A673 (cell line): ENCODE measurements at regions not wholly inside any gene's neighbourhood (a gene's known extent, or its start where the extent isn't known, plus 50 kb on each side); places are given as distances from the start of the nearest gene placed in this dataset.

ENCODE experiments used
- BruUV-seq: library from RNA; stranded (reverse); fragments of 400-500 nt; replicated peaks from 2 replicates; lab custom pipeline; 2021; lab: Mats Ljungman, UMichigan
- CTCF ChIA-PET: fragments of 300-600 bp; sonication (Branson Sonifier 250); formaldehyde crosslinking; loops from one replicate; lab custom pipeline; 2022; ENCODE audit warnings: antibody characterized with exemption; lab: Charles Lee
- POLR2A ChIA-PET: fragments of 300-600 bp; sonication (Branson Sonifier 250); formaldehyde crosslinking; loops from one replicate; lab custom pipeline; 2022; ENCODE audit warnings: antibody characterized with exemption; ENCODE audit not compliant: low non-redundant PET; lab: Charles Lee
- DNase-seq: peaks from one replicate; pipeline ENCODE4 v3.0.0-alpha.2; 2015; ENCODE audit warnings: low spot score
- H3K27ac ChIP-seq: fragments of 200-600 bp; sonication (generic); 2 replicates; pipeline ENCODE4 v1.5.1; 2016; ENCODE audit warnings: mixed run types, low read depth, mild to moderate bottlenecking, mixed read lengths, antibody characterized with exemption, low read length; ENCODE audit not compliant: poor library complexity, severe bottlenecking
- H3K27me3 ChIP-seq: fragments of 200-600 bp; sonication (generic); replicated peaks from 2 replicates; pipeline ENCODE4 v1.6.1; 2017; ENCODE audit warnings: mixed run types, low read depth, mild to moderate bottlenecking, mixed read lengths, antibody characterized with exemption, low read length; ENCODE audit not compliant: insufficient read depth, poor library complexity
- H3K36me3 ChIP-seq: fragments of 200-600 bp; sonication (generic); 2 replicates; pipeline ENCODE4 v1.6.1; 2016; ENCODE audit warnings: mixed run types, mild to moderate bottlenecking, mixed read lengths, antibody characterized with exemption, low read length; ENCODE audit not compliant: insufficient read depth, poor library complexity, severe bottlenecking
- H3K4me1 ChIP-seq: fragments of 200-600 bp; sonication (generic); 2 replicates; pipeline ENCODE4 v1.6.1; 2017; ENCODE audit warnings: mixed run types, mild to moderate bottlenecking, mixed read lengths, antibody characterized with exemption, low read length; ENCODE audit not compliant: insufficient read depth, poor library complexity, severe bottlenecking
- H3K4me3 ChIP-seq: fragments of 200-600 bp; sonication (generic); 2 replicates; pipeline ENCODE4 v1.5.1; 2016; ENCODE audit warnings: low read depth, mixed run types, mild to moderate bottlenecking, mixed read lengths, low read length; ENCODE audit not compliant: poor library complexity, severe bottlenecking
- H3K9me3 ChIP-seq: fragments of 200-600 bp; sonication (generic); 2 replicates; pipeline ENCODE4 v1.6.1; 2016; ENCODE audit warnings: mixed run types, low read depth, mild to moderate bottlenecking, mixed read lengths, antibody characterized with exemption, low read length; ENCODE audit not compliant: poor library complexity, severe bottlenecking
- EZH2 ChIP-seq: fragments of 200-600 bp; sonication (generic); IDR thresholded peaks from 2 replicates; pipeline ENCODE4 v1.6.1; 2017; ENCODE audit warnings: borderline replicate concordance, low read depth, mild to moderate bottlenecking, mixed read lengths, antibody characterized with exemption, low read length; ENCODE audit not compliant: poor library complexity, severe bottlenecking
- intact Hi-C: fragments of 100-400 bp; cut with micrococcal nuclease; formaldehyde crosslinking; loops from one replicate; pipeline ENCODE4 v1.10.0; 2022; ENCODE audit not compliant: unreplicated experiment
- TF ChIP-seq, protein P1 (sequence below): fragments of 300-800, 200-600 bp; sonication (generic); conservative IDR thresholded peaks from 2 replicates; pipeline ENCODE4 v1.5.1; 2017; ENCODE audit warnings: low read depth, mild to moderate bottlenecking, antibody characterized with exemption, low read length, moderate library complexity, mixed read lengths

DNA sequence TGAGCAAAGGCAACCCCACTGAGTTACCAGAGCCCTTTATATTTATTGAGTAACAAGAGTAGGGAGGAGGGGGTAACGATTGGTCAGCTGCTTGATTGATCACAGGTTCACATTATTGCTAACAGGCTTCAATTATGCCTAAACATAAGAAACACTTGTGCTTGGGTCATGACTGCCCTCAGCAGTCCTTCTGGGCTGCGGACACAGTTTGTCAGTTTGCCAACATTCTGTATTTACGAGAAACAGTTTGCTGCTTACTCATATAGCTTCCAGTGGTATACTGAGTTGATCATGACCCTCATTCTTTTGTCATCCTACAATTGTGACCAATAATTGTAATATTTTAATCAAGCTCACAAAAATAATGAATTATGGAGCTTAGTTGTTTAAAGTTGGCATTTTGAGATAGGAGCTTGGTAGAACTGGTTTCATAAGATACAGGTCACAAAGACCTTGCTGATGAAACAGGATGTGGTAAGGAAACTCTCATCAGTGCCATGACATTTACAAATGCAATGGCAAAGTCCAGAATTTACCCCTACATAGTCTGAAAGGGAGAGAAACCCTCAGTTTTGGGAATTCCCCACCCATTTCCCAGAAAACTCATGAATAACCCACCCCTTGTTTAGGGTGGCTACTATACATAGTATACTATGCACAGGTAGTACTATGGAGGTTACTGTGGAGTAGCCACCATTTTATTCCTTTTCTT lies 1421.0 kb upstream of the FLRT2 start:
- ChIA-PET CTCF (no interaction called here), POLR2A (no interaction called here)
- no peaks in the 10 kb centered on the region for H3K36me3 ChIP-seq
- no peaks in the 10 kb centered on the region for H3K27me3 ChIP-seq
- intact Hi-C loops = no loop called here
- no peak for TF ChIP-seq EZH2
- TF ChIP-seq, protein P1, sequence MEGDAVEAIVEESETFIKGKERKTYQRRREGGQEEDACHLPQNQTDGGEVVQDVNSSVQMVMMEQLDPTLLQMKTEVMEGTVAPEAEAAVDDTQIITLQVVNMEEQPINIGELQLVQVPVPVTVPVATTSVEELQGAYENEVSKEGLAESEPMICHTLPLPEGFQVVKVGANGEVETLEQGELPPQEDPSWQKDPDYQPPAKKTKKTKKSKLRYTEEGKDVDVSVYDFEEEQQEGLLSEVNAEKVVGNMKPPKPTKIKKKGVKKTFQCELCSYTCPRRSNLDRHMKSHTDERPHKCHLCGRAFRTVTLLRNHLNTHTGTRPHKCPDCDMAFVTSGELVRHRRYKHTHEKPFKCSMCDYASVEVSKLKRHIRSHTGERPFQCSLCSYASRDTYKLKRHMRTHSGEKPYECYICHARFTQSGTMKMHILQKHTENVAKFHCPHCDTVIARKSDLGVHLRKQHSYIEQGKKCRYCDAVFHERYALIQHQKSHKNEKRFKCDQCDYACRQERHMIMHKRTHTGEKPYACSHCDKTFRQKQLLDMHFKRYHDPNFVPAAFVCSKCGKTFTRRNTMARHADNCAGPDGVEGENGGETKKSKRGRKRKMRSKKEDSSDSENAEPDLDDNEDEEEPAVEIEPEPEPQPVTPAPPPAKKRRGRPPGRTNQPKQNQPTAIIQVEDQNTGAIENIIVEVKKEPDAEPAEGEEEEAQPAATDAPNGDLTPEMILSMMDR = no peak
- H3K9me3 ChIP-seq = no peaks in the 10 kb centered on the region
- no TSS peak for BruUV-seq
- no peak overlapping the region for H3K27ac ChIP-seq
- H3K4me1 ChIP-seq = peaks cover 20% of the 10 kb centered on the region
- DNase-seq = no peak
- no peak overlapping the region for H3K4me3 ChIP-seq

DNA sequence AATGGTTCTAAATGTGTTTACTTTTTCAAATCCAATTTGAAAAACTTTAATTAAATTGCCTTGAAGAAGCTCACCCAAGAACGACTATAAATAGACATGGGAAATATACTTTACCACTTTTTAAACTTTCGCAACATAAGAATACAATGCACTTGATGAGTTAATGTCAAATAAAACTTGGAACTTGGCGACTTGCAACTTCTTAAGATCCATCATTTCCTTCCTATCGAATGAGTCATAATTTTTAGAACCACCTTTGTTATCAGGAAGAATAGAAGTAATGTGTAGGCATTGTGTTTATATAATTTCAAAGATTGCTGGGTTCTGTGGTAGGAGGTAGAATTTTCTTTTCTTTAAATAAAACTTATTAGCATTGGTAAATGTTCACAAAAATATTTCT lies 1417.4 kb upstream of the FLRT2 start:
- intact Hi-C loops = no loop called here
- Histone ChIP-seq H3K36me3 (no peaks in the 10 kb centered on the region), H3K27ac (peak overlapping the region; percentile 7), H3K9me3 (no peaks in the 10 kb centered on the region), H3K27me3 (no peaks in the 10 kb centered on the region), H3K4me3 (no peak overlapping the region), H3K4me1 (peaks cover 20% of the 10 kb centered on the region)
- POLR2A ChIA-PET = no interaction called here
- no TSS peak for BruUV-seq
- DNase-seq = peak; percentile 67
- CTCF ChIA-PET = no interaction called here
- TF ChIP-seq EZH2 = no peak
- TF ChIP-seq, protein P1 = no peak

DNA sequence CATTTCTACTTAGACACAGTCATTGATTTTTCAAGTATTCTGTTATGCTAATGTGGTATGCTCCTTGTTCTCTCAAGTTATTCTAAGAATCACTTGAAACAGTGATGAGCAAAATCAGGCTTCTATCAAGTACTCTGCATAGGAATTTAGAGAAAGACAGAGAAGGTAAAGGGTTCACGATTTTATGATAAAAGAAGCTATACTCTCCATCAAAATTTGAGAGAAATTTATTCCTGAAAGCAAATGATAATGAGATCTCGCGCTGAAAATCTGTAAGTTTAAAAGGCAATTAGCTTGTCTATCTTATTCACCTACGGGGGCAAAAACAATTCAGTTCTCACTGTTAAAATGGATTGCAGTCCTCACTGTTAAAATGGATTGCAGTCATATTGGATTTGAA lies 1404.3 kb upstream of the FLRT2 start:
- DNase-seq = no peak
- Histone ChIP-seq H3K9me3 (no peaks in the 10 kb centered on the region), H3K27ac (no peak overlapping the region), H3K27me3 (no peaks in the 10 kb centered on the region), H3K4me1 (no peaks in the 10 kb centered on the region), H3K36me3 (no peaks in the 10 kb centered on the region), H3K4me3 (no peak overlapping the region)
- POLR2A ChIA-PET = no interaction called here
- CTCF ChIA-PET = no interaction called here
- no TSS peak for BruUV-seq
- intact Hi-C loops = no loop called here
- TF ChIP-seq, protein P1 = no peak
- no peak for TF ChIP-seq EZH2
